HAP-1 (cell line): ENCODE measurements at regions not wholly inside any gene's neighbourhood (a gene's known extent, or its start where the extent isn't known, plus 50 kb on each side); places are given as distances from the start of the nearest gene placed in this dataset.

Experiments
- DNase-seq, 2 experiments: peaks; one replicate each; pipeline ENCODE4 v3.0.0-alpha.2; 2016 to 2020; ENCODE audit warnings: low spot score in 2 of 2
- H3K27me3 ChIP-seq: fragments of 250-450 bp; sonication (Bioruptor Pico); 2 replicates; pipeline ENCODE4 v1.5.1; 2020; ENCODE audit warnings: low read depth, mild to moderate bottlenecking, moderate library complexity
- H3K36me3 ChIP-seq: fragments of 250-450 bp; sonication (Bioruptor Pico); replicated peaks from 2 replicates; pipeline ENCODE4 v1.5.1; 2020; ENCODE audit warnings: mild to moderate bottlenecking
- H3K4me1 ChIP-seq: fragments of 250-450 bp; sonication (Bioruptor Pico); 2 replicates; pipeline ENCODE4 v1.5.1; 2020; ENCODE audit warnings: mild to moderate bottlenecking
- H3K4me3 ChIP-seq: fragments of 250-450 bp; sonication (Bioruptor Pico); 2 replicates; pipeline ENCODE4 v1.5.1; 2020; ENCODE audit warnings: mild to moderate bottlenecking, moderate library complexity
- H3K9me3 ChIP-seq: fragments of 250-450 bp; sonication (Bioruptor Pico); 2 replicates; pipeline ENCODE4 v1.5.1; 2020; ENCODE audit warnings: mild to moderate bottlenecking, moderate library complexity
- in situ Hi-C: fragments of 300-500 bp; cut with MboI; formaldehyde crosslinking; loops from 3 replicates; pipeline ENCODE4 v1.14.3; 2020; ENCODE audit warnings: low sequenced_read_pairs, inconsistent platforms, mixed read lengths

DNA sequence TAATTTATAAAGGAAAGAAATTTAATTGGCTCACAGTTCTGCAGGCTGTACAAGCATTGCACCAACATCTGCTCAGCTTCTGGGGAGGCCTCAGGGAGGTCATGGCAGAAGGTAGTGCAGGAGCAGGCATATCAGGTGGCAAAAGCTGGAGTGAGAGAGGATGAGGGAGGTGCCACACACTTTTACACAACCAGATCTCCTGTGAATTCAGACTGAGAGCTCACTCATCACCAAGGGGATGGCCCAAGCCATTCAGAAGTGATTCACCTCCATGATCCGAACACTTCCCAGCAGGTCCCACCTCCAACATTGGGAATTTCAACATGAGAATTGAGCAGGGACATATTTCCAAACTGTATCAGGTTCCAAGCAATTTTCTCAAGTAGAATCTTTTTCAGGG is 84.7 kb upstream of the BRINP1 start:
- no peaks in the 10 kb centered on the region for H3K27me3 ChIP-seq
- H3K4me3 ChIP-seq: no peak overlapping the region
- H3K4me1 ChIP-seq: no peaks in the 10 kb centered on the region
- in situ Hi-C loops: no loop called here
- H3K9me3 ChIP-seq: no peaks in the 10 kb centered on the region
- no peaks in the 10 kb centered on the region for H3K36me3 ChIP-seq
- DNase-seq: no peak

DNA sequence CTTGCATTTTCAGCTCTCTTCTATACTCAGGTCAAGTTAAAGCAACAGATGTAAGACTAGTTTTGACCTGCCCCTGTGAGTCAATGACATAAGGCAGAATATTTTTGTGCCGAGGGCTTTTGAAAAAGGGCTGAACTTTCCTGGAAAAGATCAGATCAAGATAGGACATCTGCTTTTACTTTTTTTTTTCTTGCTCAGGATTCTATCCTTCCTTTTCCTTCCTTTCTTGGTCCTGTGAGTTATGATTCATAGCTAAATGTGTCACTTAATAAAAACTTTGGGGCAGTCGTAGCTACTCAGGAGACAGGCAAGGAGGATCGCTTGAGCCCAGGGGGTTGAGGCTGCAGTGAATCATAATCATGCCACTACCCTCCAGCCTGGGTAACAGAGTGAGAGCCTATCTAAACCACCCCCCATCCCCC is 84.3 kb upstream of the BRINP1 start:
- Histone ChIP-seq H3K36me3 (no peaks in the 10 kb centered on the region), H3K9me3 (no peaks in the 10 kb centered on the region), H3K27me3 (no peaks in the 10 kb centered on the region), H3K4me3 (no peak overlapping the region), H3K4me1 (no peaks in the 10 kb centered on the region)
- in situ Hi-C loops: no loop called here
- no peak for DNase-seq

DNA sequence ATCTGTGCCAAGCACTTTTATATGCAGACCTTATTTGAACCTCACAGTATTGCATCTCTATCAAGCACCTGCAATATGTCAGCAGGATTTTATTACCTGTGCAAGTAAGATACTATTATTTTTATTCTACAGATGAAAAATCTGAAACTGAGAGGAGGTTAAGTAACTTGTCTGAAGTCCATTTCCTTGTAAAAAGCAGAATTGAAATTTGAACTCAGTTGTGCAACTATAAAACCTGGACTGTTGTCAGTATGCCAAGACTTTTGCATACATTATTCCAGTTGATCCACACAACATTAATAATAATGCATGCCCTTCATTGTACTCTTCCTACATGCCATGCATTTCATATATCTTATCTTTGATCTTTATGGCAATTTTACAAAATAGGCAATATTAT is 82.2 kb upstream of the BRINP1 start:
- in situ Hi-C loops: no loop called here
- Histone ChIP-seq H3K36me3 (no peaks in the 10 kb centered on the region), H3K9me3 (no peaks in the 10 kb centered on the region), H3K4me3 (no peak overlapping the region), H3K27me3 (no peaks in the 10 kb centered on the region), H3K4me1 (no peaks in the 10 kb centered on the region)
- DNase-seq: no peak

DNA sequence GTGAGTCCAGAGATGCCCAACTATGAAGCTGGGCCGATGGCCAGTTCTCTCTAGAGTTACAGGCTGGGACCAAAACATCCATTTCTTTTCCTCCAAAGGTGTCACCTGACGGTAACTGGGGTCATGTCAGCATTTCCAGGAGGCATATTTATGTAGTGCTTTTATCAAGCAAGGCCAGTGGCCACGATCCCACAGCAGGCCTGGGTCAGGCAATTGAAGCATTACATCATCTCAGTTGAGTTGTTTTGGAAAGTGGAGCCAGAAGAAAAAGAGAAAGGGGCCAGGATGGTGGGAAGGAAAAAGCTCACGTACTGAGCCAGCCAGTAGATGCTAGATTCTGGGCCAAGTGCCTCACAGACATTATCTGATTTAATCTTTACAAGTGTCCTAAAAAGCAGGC is 73.9 kb upstream of the BRINP1 start:
- DNase-seq: no peak
- Histone ChIP-seq H3K4me1 (no peaks in the 10 kb centered on the region), H3K36me3 (no peaks in the 10 kb centered on the region), H3K4me3 (no peak overlapping the region), H3K9me3 (no peaks in the 10 kb centered on the region), H3K27me3 (no peaks in the 10 kb centered on the region)
- in situ Hi-C loops: no loop called here

DNA sequence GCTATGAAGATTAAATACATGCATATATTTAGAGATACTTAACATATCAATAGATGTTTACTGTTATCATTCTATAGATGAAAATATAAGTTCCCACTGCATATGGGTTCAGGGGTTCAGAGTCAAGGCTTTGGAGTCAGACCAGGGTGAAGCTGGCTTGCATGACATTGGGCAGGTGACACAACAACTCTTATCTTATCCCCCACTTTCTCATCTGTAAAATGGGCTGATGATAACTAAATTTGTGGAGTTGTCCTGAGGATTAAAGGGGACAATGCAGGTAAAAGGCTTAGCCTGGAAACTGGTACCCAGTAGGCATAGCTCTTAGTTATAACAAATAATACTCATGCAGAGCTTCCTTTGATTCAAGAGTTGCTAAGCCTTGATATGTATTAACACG is 72.6 kb upstream of the BRINP1 start:
- Histone ChIP-seq H3K36me3 (no peaks in the 10 kb centered on the region), H3K9me3 (no peaks in the 10 kb centered on the region), H3K27me3 (no peaks in the 10 kb centered on the region), H3K4me1 (no peaks in the 10 kb centered on the region), H3K4me3 (no peak overlapping the region)
- in situ Hi-C loops: no loop called here
- DNase-seq: no peak

DNA sequence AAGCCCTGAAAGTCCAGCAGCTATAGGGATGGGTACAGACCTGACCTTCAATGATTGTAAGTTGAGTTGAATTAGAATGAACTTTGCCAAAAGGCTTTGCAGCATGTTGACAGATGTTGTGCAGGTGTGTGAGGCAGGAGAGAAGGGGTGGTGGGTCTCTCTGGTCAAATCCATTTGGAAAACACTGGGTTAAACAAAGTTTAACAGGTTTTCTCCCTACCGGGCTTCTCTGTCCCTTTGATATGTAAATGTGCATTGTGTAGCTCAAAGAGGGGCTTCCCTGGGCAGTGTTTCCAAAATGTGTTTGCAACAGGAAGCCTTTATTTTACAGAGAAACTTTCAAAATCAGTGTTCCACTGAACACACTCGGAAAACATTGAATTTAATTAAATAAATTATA is 72.1 kb upstream of the BRINP1 start:
- no peaks in the 10 kb centered on the region for H3K4me1 ChIP-seq
- H3K4me3 ChIP-seq: no peak overlapping the region
- no peaks in the 10 kb centered on the region for H3K36me3 ChIP-seq
- in situ Hi-C loops: no loop called here
- H3K9me3 ChIP-seq: no peaks in the 10 kb centered on the region
- H3K27me3 ChIP-seq: no peaks in the 10 kb centered on the region
- no peak for DNase-seq

DNA sequence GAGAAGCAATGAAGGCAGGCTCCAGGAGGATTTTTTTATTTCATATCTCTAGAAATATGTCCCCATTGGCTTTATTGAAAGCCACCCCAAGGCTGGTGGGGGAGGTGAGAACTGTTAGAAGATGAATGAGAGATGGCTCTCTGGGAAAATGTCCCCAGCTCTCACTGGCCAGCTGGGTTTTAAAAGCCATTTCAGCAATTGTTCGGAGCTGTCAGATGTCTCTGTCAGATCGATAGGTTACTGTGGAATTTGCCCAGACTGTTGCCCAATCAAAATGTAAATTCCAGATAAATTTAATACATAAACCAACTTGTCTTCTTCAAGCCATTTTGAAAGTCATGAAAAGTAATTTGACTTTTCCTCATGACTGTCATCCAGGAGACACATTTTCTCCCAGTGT is 67.0 kb upstream of the BRINP1 start:
- Histone ChIP-seq H3K4me3 (no peak overlapping the region), H3K4me1 (no peaks in the 10 kb centered on the region), H3K36me3 (no peaks in the 10 kb centered on the region), H3K9me3 (no peaks in the 10 kb centered on the region), H3K27me3 (no peaks in the 10 kb centered on the region)
- in situ Hi-C loops: no loop called here
- no peak for DNase-seq

DNA sequence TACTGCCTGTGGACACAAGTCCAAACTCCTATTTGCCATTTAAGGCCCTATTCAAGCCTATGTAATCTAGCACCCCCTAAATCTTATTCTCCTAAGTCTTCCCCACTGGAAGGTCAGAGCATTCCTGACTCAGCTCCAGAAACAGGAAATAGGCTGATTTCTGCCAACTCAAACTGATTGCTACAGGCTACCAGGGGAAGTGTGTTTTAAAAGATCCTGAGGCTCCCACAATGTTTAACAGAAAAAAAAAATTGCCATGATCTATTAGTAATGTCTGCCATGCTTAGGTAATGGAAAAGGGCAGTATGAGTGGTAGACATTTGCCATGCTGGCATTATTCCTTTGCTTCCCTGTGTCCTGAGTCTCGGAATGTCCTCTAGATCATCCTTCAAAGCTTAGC is 65.8 kb upstream of the BRINP1 start:
- H3K9me3 ChIP-seq: no peaks in the 10 kb centered on the region
- no peaks in the 10 kb centered on the region for H3K27me3 ChIP-seq
- H3K4me1 ChIP-seq: no peaks in the 10 kb centered on the region
- no peak overlapping the region for H3K4me3 ChIP-seq
- no peaks in the 10 kb centered on the region for H3K36me3 ChIP-seq
- no peak for DNase-seq
- in situ Hi-C loops: no loop called here

DNA sequence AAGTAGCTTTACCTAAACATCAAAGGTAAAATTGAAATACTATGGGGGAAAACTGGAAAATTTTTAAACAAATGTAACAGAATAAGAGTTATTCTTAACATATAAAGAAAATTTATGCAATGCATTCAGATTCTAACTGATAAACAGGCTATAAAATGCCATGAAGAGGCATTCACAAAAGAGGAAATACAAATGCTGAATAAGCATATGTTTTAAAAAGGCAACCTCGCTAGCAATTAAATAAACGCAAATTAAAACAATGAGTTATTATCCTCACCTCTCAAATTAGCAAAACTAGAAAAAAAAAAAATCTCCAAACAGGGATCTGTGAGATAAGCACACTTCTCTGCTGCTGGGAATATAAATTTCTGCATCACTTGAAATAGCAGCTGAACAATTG is 63.2 kb upstream of the BRINP1 start:
- in situ Hi-C loops: no loop called here
- Histone ChIP-seq H3K9me3 (no peaks in the 10 kb centered on the region), H3K36me3 (no peaks in the 10 kb centered on the region), H3K4me1 (no peaks in the 10 kb centered on the region), H3K4me3 (no peak overlapping the region), H3K27me3 (no peaks in the 10 kb centered on the region)
- no peak for DNase-seq

DNA sequence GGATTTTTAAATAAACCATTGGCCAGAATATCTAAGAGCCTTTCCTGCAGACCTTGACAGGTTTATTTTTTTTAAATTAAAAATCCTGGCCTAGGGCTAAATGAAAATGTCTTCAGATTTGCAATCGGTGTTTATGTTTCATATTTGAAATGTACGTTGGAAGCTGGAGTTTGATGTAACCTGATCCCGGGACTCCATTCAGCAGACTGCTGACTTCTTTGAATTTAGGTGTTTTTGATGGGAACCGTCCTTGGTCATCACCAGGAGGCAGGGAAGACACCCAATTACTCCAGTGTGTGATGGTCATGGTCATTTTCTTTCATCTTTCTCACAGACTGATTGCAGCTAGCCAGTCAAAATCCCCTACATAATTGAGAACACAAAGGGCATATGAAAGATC is 60.1 kb upstream of the BRINP1 start:
- in situ Hi-C loops: no loop called here
- no peak overlapping the region for H3K4me3 ChIP-seq
- H3K4me1 ChIP-seq: no peaks in the 10 kb centered on the region
- no peaks in the 10 kb centered on the region for H3K27me3 ChIP-seq
- no peaks in the 10 kb centered on the region for H3K36me3 ChIP-seq
- no peaks in the 10 kb centered on the region for H3K9me3 ChIP-seq
- no peak for DNase-seq

DNA sequence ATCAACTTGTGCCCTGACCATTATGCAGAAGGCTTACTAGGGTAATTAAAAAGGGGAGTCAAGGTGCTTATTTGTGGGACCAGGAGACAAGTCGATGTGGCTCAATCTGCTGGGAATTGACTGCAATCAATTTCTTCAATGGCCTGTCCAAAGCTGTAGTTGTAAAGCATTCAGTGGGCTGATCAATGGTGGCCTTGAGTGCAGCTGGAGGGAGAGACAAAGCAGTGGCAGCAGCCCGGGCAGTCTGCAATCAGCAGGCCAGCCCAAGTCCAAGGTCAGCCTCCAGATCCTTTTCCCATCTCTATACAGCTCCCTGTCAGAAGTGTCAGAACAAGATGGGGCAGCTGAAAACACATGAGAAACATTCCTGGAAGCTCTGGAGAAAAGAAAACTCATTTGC is 51.0 kb upstream of the BRINP1 start:
- no peaks in the 10 kb centered on the region for H3K36me3 ChIP-seq
- no peaks in the 10 kb centered on the region for H3K27me3 ChIP-seq
- no peaks in the 10 kb centered on the region for H3K4me1 ChIP-seq
- no peak for DNase-seq
- in situ Hi-C loops: no loop called here
- H3K4me3 ChIP-seq: no peak overlapping the region
- H3K9me3 ChIP-seq: no peaks in the 10 kb centered on the region
